NCI-H226 (cell line): ENCODE measurements at regions not wholly inside any gene's neighbourhood (a gene's known extent, or its start where the extent isn't known, plus 50 kb on each side); places are given as distances from the start of the nearest gene placed in this dataset.
"Not testable (repeated sequence)": the region's sequence is repeated elsewhere in the genome, so short reads cannot be mapped to it uniquely, and the experiment has no call there.

ENCODE experiments used
- DNase-seq: peaks from one replicate; pipeline ENCODE4 v3.0.0-alpha.2; 2015

DNA sequence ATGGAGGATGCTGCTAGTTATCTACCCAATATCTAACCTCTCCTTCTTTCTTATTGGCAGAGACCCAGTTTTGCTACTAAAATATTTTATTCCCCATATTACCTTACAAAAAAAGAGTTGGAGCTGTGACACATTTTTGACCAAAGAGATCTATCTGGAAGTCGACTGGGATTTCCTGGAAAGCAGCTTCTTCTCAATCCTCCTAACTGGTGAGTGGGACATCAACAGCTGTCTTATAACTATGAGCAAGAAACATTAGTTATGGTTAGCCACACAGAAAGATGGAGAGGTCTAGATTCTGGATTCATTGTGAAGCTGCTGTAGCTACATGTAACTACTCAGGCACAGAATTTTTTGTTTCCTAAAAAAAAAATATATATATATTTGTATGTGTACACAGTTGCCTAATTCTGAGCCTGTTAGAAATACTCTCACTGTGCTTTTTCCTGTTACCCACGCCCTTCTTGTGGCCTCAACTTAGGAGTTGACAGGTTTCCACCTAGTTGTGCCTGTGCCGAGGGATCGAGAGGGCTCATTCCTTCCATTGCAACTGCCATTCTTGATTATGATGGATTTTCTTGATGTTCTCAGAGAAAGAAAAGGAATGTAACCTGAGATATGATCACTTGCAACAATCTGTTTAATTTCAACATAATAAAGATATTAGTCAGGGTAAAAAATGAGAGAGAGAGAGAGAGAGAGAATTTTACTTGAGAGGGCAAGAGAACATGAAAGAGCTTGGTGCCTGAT, 142.0 kb downstream of the SLC17A6 start:
- DNase-seq = no peak

DNA sequence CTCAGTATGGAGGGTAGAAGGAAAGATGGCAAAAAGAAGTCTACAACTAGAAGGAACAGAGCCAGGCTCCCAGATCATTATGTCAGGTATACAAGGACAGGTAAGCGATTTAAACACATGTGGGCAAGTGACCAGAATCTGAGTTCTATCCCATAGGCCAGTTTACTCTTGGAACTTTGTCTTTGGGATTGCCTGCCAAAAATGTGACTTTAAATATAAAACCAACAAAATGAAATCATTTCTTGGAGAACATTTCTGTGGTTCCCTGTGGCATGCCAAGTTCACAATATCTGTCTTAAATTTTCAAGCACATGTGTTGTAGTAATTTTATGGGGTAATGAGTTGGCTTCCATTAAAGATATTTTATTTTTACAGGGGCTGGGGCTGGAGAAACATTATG, 141.0 kb downstream of the SLC17A6 start:
- no peak for DNase-seq

GRCh38 chr11:22478169-22478568, 140.0 kb downstream of the SLC17A6 start:
- DNase-seq = no peak

- DNase-seq = no peak
These were observed 139.1 kb downstream of the SLC17A6 start for GRCh38 chr11:22477312-22477711.

DNA sequence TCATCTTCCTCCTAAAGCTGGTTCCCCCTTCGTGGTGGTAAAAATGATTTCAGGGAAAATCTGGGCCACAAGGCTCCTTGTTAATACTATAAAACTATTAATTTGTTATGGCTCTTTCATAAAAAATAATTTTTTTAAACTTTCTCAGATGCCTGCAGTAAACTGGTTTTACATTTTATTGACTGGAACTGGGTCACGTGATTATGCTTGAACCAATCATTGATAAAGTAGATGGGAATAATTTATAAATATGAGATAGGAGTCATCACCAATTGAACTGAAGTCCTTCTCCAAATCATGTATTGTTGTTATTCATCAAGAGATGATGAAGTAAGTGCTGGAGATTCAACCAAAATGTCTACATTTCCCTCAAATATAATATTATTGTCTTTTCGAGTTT, 138.4 kb downstream of the SLC17A6 start:
- no peak for DNase-seq

DNA sequence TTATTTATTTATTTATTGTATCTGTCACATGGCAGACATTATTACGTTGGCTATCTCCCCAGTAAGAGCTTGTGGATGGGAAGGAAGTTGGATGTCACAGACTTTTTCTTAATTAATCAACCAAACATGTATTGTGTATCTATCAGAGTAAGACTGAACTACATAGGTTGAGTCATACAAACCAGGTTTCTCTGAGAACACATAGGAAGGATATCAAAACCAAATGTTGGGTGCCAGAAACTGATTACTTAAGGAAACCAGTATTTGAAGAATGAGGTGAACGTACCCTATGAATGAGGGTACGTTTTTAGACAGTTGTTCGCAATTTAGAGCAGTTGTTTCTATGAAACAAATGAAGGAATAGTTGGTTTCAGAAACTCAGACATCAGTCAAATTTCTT, 136.4 kb downstream of the SLC17A6 start:
- DNase-seq = no peak

DNA sequence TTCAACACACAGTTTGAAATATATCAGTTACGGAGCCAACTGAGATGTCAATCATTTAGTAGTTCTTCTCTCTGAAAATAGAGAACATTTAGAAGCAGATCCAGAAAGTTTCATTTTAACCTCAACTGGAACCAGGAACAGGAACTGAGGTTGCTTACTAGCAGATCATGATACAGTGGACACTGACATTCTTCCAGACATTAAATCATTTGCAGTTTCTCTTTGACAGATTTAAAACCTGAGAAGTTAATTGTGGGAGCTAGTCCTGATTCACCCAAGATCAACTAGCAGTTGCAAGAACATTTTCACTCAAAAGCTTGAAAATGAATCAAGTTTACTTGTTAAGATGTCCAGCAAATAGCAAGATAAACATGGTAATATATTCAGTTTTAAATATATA, 135.4 kb downstream of the SLC17A6 start:
- DNase-seq = no peak

GRCh38 chr11:22472306-22472705, 134.1 kb downstream of the SLC17A6 start:
- DNase-seq = no peak

DNA sequence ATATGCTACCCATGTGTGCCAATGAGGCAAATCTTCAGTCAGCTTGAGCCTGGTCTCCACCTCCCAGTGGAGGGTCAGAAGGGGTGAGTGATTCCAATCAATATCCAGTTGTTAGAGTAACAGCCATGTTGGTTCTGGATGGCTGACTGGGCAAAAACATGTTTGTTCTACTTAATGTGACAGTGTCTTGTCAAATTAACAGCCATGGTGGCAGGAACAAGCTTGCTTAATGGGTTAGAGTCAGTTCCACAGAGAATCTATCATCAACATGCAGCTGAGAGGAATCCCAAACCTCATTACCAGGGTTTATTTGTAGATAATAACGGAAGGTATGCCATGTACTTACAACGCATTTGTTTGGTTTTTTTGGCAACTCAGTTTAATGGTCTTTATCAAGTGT, 133.2 kb downstream of the SLC17A6 start:
- DNase-seq = no peak

- DNase-seq = no peak
These were observed 129.6 kb downstream of the SLC17A6 start for GRCh38 chr11:22467741-22468140.

DNA sequence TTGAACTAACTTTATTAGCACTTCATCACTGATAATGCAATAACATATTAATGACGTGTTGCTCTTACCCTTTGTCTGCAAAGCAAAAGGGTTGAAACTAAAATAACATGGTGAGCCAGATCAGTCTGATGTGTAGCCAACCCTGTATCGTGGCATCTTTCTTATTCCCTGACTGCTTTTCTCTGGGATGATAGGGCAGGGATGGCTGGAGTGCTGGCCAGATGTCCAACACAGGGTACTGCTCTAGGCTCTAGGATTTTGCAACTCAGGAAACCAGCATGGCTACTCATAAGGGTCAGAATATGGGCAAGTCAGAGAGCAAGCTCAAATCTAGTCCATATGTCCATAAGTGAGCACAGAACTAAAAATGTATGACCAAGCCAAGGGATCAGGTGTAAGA, 129.1 kb downstream of the SLC17A6 start:
- DNase-seq = no peak

DNA sequence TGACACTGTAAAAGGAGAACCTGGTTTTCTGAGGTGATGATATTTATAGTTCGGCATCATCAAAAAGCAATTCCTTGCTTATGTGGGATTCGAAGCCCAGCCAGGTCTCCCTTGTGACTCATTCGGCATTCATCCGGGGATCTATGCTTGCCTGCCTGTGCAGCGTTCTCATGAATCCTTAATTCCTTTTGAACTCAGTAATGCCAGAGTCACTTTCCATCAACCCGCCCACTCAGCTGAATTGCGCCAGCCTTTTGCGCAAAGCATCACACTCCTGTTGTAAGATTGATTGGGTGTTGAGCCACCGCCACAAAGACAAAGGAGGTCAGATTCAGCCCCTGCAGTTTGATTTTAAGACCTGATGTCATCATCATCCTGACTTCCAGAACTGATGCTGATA, 128.6 kb downstream of the SLC17A6 start:
- DNase-seq = peak; percentile 91

DNA sequence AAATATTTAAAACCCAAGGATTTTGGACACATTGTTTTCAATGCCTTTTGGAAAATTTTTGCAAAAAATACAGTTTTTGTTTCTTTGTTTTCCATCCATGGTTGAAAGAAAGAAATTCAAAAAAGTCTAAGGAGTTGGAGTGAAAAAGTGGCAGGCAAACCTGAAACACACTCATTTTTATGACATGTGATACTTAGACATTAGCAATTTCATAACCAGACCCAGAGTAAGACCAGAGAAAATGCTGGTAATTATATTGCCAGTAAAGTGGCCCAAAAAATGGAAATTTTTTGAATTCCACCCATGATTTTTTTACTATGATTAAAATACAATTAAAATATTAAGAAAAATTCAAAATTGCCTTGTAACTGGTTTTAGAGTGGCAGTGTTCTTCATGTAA, 128.2 kb downstream of the SLC17A6 start:
- DNase-seq = no peak

DNA sequence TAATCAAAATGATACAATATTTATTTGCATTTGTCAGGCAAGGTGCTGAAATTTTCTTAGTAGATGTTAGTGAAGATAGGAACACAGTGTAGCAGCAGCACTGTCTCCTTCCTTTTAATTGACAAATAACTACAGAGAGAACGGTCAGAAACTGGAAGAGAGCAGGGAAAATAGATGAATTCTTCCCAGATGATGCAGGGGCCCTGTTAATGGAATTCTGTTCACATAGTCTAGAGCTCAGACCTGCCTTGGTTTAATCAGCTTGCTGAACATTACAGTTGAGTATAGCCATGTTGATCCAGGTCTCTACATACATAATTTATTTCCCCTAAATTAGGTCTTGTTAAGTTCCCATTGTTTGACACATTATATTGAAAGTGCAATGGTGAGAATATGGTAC, 127.4 kb downstream of the SLC17A6 start:
- DNase-seq = no peak

GRCh38 chr11:22461626-22462025, 123.4 kb downstream of the SLC17A6 start:
- DNase-seq = peak; percentile 41

DNA sequence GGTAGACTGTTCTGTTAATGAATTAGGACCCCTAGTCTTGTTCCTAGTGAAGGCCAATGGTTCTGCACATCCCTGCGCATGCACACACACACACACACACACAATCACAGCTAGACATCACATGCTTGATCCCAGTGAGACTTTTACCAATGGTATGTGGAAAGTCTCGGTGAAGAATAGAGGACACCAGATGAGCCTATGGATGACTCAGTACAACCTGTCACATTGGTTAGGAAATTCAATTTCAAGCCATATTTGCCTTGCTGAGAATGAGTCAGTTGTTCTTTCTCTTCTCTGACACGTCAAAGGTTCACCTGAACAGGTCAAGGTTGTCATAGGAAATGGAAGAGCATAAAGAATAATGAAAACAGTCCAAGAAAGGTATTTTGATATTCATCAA, 122.0 kb downstream of the SLC17A6 start:
- DNase-seq = no peak

GRCh38 chr11:22459048-22459447, 120.9 kb downstream of the SLC17A6 start:
- peak; percentile 52 for DNase-seq

DNA sequence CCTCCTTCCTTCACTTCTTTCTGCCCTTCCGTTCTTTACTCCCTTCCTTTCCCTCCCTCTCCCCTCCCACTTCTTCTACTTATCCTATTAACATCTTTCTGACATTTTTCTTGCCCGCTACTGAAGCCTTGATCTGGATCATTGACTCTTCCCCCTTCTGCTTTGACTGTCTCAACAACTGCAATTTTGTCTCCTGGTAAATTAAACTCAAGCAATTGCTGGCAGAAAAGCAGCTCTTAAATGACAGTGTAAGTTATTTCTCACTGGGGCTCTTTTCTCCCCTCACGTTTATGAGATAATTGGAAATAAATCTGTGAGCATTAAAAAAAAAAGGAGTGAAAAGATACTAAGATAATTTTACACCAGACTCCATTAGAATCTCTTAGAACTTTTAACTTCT, 120.0 kb downstream of the SLC17A6 start:
- no peak for DNase-seq

GRCh38 chr11:22456993-22457762, 119.0 kb downstream of the SLC17A6 start:
- no peak for DNase-seq

DNA sequence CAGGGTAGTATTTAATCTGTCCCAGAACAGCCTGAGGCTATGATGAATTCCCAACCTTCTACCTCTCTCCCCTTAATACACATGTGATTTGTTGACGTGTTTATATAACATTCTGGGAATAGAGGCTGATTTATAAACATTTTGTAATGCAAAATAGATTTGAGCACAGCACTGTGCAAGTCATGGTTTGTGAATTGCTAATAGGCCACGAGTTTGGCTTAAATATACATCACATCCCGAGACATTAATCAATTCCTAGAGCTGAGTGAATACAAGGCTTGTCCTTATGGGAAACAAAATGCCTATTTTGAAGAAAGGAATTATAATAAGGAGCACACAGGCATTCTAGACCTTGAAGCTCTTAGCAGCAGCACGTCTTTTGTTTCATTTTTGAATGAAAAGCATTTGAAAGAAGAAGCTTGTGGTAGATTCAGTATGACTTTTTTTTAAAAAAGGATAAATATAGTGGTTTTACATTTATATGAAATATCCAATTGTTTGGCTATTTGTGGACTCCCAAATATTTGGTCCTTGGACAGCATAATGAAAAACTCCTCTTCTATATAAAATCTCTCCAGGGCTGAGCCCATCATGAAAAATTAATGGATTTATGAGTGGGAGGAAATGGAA, 116.4 kb downstream of the SLC17A6 start:
- no peak for DNase-seq

- DNase-seq = peak; percentile 59
These were observed 111.3 kb downstream of the SLC17A6 start for GRCh38 chr11:22449441-22449840.

DNA sequence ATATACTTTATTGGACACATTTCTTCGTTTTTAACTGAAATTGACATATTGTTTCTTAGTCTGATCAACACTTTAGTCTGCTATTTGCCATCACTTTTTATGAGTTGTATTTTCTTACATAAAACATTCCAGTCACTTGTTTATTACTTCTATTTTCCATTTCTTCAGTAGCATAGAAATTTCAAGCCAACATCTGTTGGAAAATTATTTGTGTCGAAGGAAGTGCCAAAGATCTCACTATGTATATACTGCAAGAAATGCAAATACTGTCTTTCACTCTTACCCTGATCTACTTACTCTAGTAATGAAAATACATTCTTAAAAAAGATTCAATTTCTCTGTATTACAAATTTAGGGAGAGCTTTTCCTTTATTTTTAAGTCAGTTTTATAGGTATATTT, 105.9 kb downstream of the SLC17A6 start:
- DNase-seq = no peak

DNA sequence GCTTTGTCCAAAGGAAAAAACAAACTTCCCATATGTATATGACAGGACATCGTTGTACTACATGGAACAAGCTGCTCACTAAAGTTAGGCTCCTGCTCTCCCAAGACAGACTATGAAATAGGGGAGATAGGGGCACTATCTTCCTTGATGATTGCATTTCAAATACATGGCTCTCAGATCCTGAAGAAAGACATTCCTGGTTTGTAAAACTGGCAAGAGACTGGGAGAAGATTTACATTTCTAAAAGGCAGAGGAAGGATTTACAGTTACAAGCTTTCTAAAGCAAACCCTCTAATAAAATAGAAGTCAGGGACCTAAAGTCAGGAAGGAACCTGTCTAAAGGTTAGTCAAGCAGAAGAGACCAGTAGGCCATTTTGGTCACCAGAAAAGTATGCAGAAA, 103.7 kb downstream of the SLC17A6 start:
- no peak for DNase-seq

DNA sequence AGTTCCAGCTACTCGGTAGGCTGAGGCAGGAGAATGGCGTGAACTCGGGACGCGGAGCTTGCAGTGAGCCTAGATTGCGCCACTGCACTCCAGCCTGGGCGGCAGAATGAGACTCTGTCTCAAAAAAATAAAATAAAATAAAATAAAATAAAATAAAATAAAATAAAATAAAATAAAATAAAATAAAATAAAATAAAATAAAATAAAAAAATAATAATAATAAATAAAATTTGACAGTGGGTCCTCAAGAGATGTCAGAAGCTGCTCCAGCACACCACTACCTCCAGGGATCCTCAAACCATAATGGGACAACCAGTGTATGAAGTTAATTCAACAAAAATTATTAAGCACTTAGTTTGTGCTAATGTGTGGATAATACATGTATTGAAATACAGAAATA, 97.4 kb downstream of the SLC17A6 start:
- not testable (repeated sequence) for DNase-seq
